Limb (tissue), 2 donors: ENCODE measurements at regions not wholly inside any gene's neighbourhood (a gene's known extent, or its start where the extent isn't known, plus 50 kb on each side); places are given as distances from the start of the nearest gene placed in this dataset.
"Not testable (repeated sequence)": the region's sequence is repeated elsewhere in the genome, so short reads cannot be mapped to it uniquely, and the experiment has no call there.

Experiments used
- DNase-seq, 2 donors: peaks; one replicate each; pipeline ENCODE4 v3.0.0-alpha.2; 2016; ENCODE audit errors: extremely low spot score in 2 of 2

DNA sequence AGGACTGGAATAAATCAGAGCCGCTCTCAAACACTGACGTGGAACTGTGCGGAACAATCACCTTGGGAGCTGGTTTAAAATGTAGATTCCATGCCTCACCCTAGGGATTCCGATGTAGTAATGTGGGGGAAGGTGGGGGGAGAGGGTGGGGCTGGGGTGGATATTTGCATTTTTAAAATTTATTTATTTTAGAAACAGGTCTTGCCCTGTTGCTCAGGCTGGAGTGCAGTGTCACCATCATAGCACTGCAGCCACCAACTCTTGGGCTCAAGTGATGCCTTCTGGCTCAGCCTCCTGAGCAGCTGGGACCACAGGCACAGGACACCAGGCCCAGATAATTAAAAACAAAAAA is 101.9 kb upstream of the SEC22B start:
- not testable (repeated sequence) for DNase-seq

DNA sequence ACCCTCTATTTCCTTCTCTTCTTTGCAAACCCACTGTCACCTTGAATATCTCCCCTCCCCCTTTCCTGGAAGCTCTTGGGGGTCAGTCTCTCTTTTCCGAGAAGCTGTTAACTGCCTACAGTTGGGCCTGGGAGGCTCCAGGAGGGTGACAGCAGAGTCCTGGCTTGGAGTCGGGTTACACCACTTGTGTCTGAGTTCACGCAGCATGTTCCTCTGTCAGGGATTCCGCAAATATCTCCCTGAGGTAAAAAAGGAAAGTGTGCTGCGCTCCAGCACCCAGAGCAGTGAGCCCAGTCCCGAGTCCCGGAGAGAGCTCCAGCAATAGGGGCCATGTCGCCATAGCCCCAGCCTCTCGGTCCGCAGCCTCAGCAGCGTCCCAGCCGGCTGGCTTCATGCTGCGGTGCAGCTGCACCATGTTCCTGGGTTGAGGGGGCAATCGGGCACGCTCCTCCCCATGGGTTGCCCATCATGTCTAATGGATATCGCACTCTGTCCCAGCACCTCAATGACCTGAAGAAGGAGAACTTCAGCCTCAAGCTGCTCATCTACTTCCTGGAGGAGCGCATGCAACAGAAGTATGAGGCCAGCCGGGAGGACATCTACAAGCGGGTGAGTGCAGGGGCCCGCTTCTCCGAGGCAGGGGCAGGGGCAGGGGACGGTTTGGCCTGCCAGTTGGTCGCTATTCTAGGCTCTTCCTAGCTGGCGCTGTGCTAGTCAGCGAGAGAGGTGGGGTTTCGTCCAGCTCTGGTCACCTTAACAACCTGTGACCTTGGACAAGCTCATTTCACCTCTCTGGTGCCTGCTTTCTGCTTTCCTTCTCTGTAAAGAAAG is 101.3 kb upstream of the SEC22B start:
- not testable (repeated sequence) for DNase-seq

DNA sequence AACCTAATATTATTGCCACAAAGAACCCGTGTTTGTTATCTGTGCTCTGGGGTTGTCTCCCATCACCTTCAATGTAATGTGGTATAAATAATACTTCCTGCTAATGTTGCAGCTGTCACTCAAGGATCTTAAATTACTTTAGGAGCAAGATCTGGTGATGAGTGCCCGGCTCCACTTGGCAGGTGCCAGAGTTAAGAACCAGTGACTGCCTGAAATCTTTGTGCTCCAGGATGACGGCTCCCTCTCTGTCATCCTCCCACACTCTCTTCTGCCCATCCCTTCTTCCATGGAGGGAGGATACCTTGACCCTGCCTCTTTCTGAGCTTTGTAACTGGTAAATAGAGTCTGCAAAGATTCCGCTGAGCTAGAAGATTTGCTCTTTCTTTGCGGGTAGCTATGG is 100.4 kb upstream of the SEC22B start:
- DNase-seq = not testable (repeated sequence)

DNA sequence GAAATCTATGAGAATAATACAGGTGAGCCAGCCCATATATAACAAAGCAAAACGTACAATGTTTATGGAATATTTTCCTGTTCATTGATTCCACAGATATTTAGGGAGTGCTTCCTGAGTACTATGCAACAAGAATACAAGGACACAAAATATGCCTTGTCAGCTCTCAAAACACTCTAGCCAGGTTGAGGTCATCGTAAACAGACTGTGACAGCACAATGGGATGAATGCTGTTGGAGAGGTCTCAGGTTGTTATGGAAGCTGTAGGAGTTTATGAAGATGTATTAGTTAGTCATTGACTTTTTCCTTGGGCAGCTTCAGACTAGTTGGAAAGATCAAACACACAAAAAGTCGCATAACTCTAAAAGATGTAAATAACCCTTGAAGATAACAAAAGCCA is 98.1 kb upstream of the SEC22B start:
- DNase-seq = not testable (repeated sequence)

DNA sequence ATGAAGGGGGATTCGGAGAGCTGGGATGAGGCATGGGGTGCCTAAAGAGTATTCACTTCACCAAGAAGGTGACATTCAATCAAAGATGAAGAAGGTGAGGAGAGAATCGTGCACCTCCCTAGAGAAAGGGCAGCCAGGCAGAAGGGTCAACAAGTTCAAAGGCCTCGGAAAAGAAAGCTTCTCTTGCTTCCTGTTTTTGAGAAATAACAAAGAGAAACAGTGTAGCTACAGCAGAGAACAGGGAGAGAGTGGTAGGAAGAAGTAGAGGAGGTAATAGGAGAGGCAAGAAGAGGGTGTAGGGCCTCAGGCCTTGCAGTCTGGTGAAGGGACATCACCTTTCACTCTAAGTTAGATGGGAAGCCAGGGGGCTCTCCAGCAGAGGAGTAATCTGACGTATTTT is 97.0 kb upstream of the SEC22B start:
- DNase-seq = not testable (repeated sequence)

DNA sequence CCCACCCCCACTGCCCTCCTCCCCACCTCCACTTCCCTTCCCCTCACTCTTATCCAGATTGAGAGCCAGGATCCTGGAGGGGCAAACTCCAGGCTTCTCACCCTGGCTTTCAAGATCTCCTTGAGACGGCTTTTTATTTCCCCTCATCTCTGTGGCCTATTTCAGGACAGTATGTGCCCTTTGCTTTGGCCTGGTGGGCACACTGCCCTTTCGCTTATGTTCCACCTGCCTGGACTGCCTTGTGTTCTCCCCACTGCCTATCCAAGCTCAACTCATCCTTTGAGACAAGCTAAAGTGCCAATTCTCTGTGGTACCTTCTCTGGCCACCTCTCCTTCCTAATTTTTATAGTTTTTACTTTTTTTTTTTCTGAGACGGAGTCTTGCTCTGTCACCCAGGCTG is 95.9 kb upstream of the SEC22B start:
- DNase-seq = not testable (repeated sequence)

DNA sequence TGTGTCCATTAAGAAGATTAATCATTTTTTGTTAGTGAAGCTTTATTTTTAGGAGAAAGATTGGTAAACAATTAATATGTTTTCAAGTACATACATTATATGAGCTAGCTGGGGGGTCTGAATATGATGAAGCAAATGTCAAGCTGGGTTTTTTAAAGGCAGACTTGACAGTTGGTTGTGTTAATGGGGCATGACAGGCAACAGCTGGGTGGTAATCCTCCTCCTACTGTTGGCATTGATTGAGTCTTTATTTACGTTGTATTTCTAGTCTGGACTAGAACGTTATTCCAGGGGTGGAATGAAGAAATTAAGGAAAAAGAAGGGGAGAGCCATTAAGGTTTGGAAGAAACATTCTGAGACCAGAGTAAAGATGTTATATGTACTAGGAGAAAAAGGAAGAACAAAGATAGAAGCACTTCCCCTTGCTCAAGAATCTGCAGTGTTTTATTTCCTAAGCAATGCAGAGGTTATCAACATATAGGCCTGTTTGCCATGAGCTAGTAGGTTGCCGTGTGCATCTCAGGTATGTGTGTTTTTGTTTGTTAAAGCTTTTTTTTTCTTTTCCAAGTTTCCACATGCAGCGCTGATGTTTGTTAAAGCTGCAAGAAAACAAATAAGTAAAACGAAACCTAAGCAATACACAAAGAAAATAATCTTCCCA is 95.4 kb upstream of the SEC22B start:
- not testable (repeated sequence) for DNase-seq

DNA sequence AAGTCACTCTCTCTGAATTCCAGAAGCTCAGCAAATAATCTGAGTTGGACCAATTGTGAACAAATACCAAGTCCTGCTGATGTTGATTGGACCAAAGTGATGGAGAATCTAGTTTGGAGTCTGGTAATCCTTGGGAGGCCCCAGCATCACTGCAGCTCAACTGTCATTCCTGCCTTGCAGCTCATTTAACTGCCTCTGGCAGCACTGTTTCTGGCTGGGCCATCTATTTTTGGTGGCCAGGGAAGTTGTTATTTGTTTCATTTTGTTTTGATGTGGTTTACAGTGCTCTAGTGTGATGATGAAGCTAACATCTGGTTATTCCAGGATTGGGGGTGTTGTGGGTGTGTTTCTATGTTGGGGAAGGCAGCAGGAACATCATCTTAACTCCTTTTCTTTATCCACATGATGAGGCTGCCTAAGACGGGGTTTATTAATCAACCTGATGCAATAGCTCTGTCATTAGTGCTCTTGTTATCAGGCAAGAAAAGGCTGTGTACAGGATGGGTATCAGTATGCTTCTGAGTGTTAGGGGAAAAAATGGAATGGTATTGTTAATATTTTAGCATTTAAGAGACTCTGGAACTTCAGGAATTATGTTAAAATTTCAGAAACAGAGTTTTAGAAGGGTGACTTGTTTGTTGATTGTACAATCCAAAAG is 91.7 kb upstream of the SEC22B start:
- DNase-seq = not testable (repeated sequence)

DNA sequence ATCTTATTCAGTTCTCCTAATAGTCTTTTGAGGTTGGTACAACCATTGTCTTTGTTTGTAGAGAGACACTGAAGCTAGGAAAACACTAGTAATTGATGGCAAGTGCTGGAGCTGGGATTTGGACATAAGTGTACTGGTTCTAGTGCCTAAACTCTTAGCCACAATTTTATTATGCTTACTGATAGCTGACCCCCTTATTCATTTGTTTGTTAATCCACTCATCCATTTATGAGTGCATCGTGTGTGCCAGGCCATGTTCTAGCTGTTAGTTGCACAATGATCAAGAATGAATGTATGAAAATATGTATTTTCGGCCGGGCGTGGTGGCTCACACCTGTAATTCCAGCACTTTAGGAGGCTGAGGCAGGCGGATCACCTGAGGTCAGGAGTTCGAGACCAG is 88.2 kb upstream of the SEC22B start:
- not testable (repeated sequence) for DNase-seq

DNA sequence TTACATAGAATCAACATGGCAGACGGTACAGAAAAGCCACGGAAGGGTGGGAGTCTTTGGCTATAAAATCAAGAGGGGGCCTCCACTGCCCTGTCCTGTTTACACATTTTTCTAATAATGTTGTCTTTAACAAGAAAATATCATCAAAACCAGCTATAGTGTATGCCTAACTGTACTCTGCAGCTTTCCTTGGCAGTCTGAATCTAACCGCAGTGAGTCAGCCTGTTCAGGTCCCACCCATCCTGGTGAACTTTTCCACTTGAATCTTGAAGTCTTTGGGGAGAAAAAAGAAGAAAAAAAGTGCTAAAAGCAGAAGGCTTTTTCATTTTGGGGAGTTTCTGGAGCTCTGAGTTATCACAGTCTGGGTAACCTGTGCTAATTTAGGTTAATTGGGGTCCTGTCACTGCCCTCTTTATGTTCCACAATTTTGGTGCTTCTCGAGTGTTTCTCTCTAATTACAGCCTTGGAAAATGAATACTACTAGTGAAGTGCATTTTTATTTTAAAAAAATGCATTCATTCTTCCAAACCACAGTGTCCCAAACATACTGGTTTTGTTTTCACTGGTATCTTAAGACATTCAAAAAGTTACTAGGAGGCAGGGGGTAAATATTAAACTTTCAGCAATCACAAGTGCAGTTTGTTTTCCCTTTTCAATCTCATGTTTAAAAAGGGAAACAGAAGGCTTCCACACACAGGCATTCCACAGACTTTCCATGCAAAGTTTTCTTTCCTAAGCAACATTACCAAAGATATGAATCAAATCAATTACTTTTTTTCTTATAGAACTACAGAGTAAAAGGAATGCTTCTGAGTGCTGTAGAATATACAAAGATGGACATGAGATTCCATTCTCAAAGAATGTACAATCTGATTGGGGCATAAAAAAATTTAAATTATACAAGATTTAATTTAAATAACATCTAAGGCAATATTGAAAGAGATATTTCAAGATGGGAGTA is 86.8 kb upstream of the SEC22B start:
- not testable (repeated sequence) for DNase-seq

DNA sequence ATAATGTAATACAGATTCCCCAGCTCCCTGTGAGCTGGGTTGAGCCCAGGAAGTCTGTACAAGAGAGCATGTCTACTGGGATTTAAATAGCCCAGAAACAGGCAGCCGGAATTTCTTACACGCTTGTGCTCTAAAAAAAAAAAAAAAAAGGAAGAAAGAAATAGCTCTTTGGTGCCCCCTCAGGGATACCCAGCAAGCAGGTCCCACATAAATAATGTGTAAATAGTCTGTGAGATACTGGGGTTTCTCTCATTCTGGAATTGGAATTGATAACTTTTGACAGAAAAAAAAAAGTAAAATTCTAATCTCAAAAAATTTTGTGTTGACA is 81.4 kb upstream of the SEC22B start:
- not testable (repeated sequence) for DNase-seq

DNA sequence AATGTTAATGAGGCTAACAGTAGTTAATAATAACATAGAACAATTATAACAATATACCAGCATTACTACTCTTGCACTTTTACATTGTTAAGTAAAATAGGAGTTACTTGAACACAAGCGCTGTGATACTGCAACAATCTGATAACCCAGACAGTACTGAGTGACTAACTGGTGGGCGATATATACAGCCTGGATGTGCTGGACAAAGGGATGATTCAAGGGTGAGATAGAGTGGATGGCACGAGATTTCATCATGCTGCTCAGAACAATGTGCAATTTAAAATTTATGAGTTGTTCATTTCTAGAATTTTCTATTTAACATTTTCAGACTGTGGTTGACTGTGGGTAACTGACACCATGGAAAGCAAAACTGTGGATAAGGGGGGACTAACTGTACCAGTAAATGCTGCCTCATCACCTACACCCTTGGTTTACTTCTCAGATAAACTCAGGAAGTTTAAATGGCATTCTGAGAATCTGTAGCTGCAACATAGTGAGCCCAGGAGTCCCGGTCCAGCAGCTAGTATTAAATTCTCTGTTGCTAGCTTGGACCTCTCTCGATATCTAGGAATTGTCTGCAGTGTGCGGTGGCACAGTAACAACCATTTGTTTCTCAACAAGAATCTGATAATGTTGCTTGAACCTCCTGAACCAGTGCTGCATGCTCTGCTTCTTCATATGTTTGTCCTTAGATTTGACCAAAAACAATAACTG is 80.9 kb upstream of the SEC22B start:
- not testable (repeated sequence) for DNase-seq

DNA sequence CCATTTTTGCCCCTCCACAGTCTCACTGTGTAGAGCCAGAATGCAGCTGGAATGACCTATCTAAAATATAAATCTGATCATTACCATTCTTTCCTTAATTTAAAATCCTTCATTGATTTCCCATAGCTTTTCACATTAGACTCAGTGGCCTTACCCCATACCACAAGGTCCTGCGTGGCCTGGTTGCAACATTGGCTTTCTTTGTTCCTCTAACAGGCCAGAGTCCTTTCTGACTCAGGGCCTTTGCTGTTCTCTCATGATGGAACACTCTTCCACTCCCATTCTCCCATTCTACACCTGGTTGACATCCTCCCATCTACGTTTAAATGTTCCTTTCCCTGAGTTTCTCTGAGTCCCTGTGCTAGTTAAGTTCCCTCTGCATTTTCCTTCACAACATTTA is 74.4 kb upstream of the SEC22B start:
- DNase-seq = not testable (repeated sequence)

DNA sequence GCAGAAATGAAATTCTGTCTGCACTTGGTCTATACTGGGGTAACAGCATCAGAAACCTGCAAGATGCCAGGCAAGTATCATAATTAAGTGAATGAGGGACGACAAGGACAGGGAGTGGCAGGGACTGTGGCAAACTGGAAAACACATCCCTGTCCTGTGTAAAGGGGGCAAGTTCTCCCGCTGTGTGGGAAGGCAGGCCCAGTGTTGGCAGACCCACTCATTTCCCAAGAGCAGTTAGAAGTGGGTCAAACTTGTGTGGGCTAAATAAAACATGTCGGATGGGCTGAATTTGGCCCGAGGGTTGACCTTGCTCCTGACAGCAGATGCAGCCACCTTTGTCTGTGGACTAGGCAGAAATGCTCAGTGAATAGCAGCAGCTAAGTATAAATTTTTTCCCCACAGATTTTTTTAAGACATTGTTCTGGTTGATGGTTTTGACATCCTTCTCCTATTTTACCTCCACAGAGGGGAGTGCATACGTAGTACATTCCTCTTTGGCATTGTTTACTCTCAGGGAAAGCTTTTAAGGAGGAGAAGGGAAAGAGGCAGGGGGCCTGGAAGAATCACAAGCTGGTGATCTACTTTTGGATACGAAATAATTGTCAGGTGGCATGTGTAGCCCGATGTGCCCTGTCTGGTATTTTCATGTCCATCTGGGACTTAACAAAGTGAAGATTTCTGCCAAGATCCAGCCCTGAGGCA is 72.6 kb upstream of the SEC22B start:
- not testable (repeated sequence) for DNase-seq

DNA sequence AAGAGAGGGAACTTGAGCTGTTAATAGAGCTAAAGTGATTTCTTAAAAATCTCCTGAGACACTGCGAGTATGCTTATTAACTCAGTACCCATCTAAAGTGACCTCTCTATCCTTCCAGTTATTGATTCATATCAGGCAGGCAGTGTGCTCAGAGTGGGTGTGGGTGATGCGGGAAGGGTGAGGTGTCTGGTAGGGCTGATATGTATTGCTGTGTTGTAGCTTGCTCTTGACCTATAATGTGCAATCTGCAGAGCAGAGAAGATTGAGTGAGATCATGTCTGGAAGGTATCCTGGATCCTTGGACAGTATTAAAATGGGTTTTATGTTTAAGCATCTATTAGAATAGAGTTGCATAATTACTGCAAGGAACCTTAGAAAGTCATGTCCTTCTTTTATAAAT is 71.9 kb upstream of the SEC22B start:
- not testable (repeated sequence) for DNase-seq

DNA sequence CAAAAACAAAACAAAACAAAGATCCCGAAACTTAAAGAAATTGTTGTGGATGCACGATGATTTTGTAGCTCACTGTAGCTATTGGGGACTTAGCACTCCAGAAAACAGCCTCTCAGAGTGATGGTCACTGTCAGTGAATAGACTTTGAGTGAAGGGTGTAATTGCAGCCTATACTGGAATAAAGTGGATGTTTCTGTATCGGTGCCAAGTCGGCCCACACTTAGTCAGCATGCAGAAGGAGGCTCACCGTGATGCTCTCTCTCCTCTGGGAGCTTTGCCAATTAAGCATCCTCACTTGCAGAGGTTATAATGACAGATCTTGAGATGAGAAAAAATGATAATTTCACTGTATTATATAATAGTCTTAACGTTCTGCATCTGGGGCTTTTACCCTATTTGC is 67.5 kb upstream of the SEC22B start:
- not testable (repeated sequence) for DNase-seq

DNA sequence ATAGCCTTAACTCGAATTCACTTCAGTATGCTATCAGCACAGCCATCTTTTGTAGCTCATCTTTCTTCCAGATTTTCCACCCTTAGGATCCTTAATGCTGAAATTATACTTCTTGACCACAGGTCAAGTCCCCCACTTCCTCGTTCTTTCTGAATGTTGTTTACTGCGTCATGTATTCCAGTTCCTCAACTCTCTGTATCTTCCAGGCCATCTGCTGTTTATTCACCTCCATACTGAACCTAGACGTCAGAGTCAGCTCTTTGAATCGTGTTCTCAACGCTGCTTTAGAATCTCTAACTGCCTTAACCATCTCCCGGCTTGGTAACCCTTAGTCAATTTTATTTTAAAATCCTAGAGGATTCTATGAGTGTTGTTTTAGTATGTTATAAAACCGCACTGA is 66.3 kb upstream of the SEC22B start:
- not testable (repeated sequence) for DNase-seq

DNA sequence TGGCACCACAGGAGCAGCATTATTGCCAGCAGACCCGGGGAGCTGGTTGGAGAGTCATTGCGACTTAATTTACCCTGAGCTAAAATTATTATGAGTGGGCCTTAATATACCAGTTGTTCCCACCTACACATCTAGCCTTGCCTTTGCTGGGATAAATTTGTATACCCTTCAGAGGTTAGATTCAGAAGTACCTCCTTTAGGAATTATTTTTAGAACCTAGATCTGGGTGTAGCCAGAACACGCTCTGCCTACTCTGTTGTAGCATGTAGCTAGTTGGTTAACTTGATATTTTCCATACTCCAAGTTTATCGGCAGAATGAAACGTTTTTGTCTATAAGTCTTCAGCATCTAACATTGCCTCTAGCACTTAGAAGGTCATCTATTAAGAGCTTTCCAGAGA is 65.5 kb upstream of the SEC22B start:
- DNase-seq = not testable (repeated sequence)

DNA sequence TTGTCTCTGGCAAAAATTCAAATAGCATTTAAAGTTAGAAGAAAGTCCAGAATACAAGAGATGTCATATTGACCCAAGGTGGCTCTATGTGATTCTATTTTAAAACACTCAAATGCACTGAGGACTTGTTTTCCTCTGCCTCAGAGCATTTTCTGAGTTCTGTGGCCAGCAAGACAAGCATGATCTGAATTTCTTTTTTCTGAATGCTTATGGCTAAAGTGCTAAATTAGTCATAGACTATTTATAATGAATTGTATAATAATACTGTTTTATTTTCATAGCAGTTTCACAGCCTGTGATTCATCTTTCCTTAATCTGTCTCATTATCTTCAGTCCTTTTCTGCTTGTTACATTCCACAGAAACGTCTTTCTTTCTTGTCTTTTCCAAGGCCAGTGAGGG is 63.9 kb upstream of the SEC22B start:
- not testable (repeated sequence) for DNase-seq

DNA sequence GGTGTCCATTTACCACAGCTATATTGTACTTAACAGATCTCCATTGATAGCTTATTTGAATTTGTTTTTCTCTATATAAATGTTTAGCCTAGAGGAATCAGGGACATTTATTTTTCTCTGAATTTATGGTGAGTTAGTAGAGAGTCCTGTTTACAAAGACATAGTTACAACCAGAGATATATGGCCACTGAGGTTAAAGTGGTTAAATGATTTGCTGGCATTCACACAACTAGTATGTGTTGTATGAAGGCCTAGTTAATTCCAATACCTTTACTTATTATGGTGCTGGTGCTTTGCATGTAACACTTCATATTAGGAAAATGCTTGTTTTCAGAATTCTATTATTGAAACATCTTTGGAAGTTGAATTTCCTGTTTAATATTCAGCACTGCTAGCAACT is 63.0 kb upstream of the SEC22B start:
- DNase-seq = not testable (repeated sequence)
